Left cardiac atrium (tissue), 4 donors: ENCODE measurements at regions not wholly inside any gene's neighbourhood (a gene's known extent, or its start where the extent isn't known, plus 50 kb on each side); places are given as distances from the start of the nearest gene placed in this dataset.

Experiments used
- ATAC-seq, 2 donors: fragments of 200-7000 bp; cut with Tn5 transposase; one replicate each; pipeline ENCODE4 v1.9.1; 2020; ENCODE audit warnings: mild to moderate bottlenecking in 2 of 2, moderate library complexity in 2 of 2
- DNase-seq: peaks from one replicate; pipeline ENCODE4 v3.0.0-alpha.2; 2020
- intact Hi-C, 2 donors: fragments of 100-400 bp; cut with DNase I; formaldehyde crosslinking; loops; one replicate each; pipeline versions ENCODE4 v1.14.1 to v1.15.1; 2022 to 2023
- donor health status: DM: no; HTN: yes; CAD: no.
- donor health status: DM: no; HTN: yes; CAD: no; lungs with severe emphysema.
- donor health status: DM: yes; HTN: yes; CAD: no.
- donor health status: Dilated cardiomyopathy.

DNA sequence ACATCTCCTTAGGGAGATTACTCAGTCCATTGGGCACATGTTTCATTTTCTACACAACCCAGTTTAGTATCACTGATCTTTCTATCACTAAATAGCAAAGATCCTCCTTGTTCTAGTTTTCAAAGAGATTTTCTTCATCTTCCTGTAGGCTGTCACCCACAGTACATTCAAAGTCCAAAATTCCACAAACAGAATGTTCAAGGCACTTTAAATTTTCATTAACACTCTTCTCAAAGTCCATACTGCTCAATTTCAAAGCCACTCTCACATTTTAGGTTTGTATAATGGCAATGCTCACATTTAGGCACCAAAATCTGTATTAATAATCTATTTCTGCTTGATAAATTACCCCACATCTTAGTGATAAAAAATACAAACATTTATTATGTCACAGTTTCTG is 152.8 kb downstream of the FSIP2 start:
- no peak for ATAC-seq

DNA sequence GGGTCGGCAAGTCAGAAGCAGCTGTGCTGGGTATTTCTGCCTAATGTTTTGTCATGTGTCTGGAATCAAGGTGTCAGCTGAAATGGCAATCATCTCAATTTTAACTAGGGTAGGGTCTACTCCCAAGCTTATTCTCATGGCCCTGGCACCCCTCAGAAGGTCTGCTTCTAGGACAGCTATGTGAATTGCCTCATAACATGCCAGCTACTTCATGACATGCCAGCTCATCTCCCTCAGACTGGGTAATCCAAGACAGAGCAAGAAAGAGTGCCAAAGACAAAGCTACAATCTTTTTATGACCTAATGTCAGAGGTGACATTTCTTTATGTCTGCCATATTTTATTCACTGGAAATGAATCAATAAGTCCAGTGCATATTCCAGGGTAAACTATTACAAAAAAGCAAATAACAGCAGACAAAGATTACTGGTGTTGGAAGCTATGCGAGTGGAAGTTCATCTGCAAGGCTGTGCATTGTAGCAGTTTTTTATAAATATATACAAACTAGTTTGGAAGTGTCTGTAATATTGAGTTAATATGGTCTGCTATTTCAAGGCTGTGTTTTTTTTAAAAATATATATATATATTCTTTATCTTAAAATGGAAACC is 153.3 kb downstream of the FSIP2 start:
- intact Hi-C loops = no loop called here

More for the DNA sequence above, 152.8 kb downstream of the FSIP2 start:
- intact Hi-C loops = no loop called here
- DNase-seq = no peak

GRCh38 chr2:185892484-185892883 is 153.9 kb downstream of the FSIP2 start:
- intact Hi-C loops = no loop called here
- DNase-seq = no peak

More for the DNA sequence above, 153.3 kb downstream of the FSIP2 start:
- DNase-seq (no peak), ATAC-seq (no peak)

DNA sequence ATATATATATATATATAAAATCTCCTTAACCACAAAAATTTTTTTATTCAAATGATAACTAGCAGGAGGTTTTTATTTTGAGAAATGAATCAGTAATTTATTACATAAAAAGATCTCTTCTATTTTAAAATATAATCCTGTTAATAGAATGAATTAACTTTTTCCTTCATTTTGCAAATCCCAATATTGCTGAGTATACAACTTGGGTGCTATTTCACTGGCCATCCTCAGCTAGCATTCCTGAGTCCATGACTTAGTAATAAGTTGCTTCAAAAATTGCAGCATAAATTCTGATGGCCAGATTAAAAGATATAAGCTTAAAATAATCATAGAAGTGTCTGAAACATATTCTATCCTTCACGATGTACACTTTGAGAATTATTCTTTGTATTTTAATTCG is 155.6 kb downstream of the FSIP2 start:
- DNase-seq (no peak), ATAC-seq (no peak)
- intact Hi-C loops = no loop called here

More at GRCh38 chr2:185892484-185892883, 153.9 kb downstream of the FSIP2 start:
- ATAC-seq = no peak

GRCh38 chr2:185895828-185896693 is 157.5 kb downstream of the FSIP2 start:
- intact Hi-C loops = no loop called here
- ATAC-seq (no peak), DNase-seq (no peak)

DNA sequence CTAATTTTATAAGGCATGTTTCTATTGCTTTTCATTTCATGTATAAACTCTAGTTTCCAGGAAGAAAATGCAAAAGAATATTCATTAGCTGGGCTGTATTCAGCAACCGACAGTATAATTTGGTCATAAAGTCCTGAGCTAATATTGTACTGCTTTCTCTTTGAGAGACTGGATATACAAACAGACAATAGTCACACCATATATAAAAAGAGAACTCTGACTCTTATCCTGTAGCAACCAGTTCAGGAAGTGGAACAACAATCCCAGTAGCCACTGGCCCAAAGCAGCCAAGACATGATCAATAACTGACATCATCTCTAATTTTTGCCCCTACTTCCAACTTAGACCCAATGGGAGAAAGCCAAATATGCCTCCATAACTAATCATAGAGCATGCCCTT is 160.8 kb downstream of the FSIP2 start:
- DNase-seq (no peak), ATAC-seq (no peak)
- intact Hi-C loops = no loop called here

DNA sequence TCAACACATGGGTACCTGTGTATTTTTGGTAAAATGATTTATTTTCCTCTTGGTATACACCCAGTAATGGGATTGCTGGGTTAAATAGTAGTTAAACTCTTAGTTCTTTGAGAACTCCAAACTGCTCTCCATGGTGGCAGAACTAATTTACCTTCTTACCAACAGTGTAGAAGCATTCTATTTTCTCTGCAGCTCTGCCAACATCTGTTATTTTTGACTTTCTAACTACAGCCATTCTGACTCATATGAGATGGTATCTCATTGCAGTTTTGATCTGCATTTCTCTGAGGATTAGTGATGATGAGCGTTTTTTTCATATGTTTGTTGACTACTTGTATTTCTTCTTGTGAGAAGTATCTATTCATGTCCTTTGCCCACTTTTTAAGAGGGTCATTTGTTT is 180.6 kb downstream of the FSIP2 start:
- intact Hi-C loops = no loop called here
- ATAC-seq (no peak), DNase-seq (no peak)

DNA sequence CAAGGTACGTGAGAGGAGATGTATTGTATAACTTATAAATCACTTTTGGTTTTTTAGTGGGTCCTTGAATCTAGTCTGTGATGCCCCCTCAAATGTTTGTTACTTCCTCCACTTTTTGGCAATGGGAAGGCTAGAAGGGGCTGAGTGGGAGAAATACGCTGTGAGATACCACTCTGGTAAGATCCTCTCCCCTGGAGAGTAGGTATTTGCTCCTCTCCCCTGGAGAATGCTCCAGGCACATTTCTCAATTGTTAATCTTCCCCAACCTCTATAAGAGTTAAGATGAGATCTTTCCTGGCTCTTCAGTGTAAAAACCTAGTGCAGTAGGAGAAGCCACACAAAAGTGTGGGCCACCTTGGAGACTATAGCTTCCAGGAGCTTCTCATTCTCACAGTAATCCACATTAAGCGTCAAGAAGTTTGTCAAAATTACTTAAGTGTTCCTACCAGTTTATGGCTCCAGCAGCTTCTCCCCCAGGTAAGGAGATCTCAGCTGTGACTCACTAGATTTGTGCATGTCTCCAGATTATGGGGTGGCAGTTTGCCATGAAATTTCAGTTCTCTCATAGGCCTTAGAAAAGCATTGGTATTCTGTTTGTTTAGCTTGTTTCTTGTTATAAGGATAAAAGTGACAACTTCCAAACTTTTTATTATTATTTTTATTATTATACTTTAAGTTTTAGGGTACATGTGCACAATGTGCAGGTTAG is 182.6 kb downstream of the FSIP2 start:
- DNase-seq = no peak
- no peak for ATAC-seq
- intact Hi-C loops = no loop called here

- intact Hi-C loops = no loop called here
- DNase-seq (no peak), ATAC-seq (no peak)
Observed at GRCh38 chr2:185934232-185934631, 195.6 kb downstream of the FSIP2 start.

DNA sequence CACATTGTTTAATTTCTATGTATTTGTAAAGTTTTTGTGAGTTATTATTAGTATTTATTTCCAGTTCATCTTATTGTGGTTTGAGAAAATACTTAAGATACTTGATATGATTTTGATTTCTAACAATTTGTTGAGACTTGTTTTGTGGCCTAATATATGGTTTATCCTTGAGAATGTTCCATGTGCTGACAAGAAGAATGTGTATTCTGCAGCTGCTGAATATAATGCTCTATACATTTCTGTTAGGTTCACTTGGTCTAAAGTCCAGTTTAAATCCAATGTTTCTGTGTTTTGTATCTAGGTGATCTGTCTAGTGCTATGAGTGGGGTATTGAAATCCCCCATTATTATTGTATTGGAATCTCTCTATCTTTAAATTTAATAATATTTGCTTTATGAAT is 201.3 kb downstream of the FSIP2 start:
- no peak for ATAC-seq
- intact Hi-C loops = no loop called here
- no peak for DNase-seq

DNA sequence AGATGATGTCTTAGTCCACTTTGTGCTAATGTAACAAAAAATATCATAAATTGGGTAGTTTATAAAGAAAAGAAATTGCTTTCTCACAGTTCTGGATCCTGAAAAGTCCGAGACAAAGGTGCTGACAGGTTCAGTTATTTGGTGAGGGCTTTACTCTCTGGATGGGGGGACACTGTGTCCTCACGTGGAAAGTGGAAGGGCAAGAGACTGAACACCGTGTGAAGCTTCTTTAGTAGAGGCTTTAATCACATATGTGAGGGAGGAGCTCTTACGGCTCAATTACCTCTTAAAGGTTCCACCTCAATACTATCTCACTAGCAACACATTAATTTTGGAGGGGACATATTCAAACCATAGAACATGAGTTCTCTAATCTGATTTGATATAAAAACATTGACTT is 204.3 kb downstream of the FSIP2 start:
- no peak for ATAC-seq
- intact Hi-C loops = no loop called here

DNA sequence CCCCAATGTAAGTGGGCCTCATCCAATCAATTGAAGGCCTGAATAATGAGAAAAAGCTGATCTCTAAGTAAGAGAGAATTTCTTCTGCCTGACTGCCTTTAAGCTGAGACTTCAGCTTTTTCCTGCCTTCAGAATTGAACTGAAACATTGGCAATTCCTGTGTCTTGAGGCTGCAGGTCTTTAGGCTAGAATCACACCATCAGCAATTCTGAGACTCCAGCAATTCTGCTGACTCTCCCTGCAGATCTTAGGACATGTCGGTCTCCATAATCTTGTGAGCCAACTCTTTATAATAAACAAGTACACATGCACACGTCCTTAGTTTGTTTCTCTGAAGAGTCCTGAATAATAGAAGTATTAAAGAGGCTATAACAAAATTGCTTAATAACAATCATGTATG is 209.1 kb downstream of the FSIP2 start:
- intact Hi-C loops = no loop called here
- DNase-seq = no peak

More for the DNA sequence above, 204.3 kb downstream of the FSIP2 start:
- DNase-seq = no peak

GRCh38 chr2:185952100-185952499 is 213.5 kb downstream of the FSIP2 start:
- ATAC-seq (no peak), DNase-seq (no peak)
- intact Hi-C loops = no loop called here

More for the DNA sequence above, 209.1 kb downstream of the FSIP2 start:
- no peak for ATAC-seq

- ATAC-seq = no peak
- no peak for DNase-seq
- intact Hi-C loops = no loop called here
Observed at GRCh38 chr2:185954389-185954788, 215.8 kb downstream of the FSIP2 start.

- ATAC-seq = no peak
- DNase-seq = no peak
- intact Hi-C loops = no loop called here
Observed at GRCh38 chr2:185955050-185955449, 216.4 kb downstream of the FSIP2 start.

GRCh38 chr2:185967335-185967734 is 228.7 kb downstream of the FSIP2 start:
- DNase-seq (no peak), ATAC-seq (no peak)
- intact Hi-C loops = no loop called here

DNA sequence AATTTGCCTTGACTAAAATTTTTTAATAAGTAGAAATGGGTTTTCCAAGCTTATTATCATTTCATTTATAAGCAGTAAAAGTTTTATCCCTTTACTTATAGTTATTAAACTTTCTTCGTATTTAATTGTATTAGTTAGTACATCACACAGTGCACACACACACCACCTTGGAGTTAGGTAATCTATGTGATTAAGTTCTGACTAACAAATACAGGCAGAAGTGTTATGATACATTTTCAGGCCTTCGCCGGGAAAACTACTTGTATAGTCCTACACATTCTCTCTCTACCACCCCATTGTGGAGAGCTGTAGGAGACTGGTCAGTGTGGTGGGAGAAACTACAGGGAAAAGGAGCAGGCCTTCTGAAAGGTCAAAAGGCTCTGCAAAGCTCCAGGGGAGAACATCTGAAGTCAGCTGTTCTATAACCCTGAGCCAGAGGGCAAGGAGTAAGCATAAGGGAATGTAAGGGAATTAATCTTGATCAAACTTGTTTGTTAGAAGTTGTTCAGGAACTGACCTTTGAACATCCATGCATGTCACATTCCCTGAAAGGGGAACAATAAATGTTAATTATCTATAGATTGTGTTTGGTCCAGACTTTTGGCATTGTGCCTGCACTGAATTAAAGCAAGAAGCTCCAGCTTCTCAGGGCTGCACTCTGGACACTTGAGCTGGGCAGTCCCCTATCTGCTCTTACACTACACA is 231.7 kb downstream of the FSIP2 start:
- no peak for DNase-seq
- ATAC-seq = no peak
- intact Hi-C loops = no loop called here

- ATAC-seq (no peak), DNase-seq (no peak)
- intact Hi-C loops = no loop called here
Observed at GRCh38 chr2:185978634-185979407, 240.2 kb downstream of the FSIP2 start.

- ATAC-seq (no peak), DNase-seq (no peak)
- intact Hi-C loops = no loop called here
Observed at GRCh38 chr2:185979546-185980071, 241.0 kb downstream of the FSIP2 start.
